HCT116 (cell line): ENCODE measurements at regions not wholly inside any gene's neighbourhood (a gene's known extent, or its start where the extent isn't known, plus 50 kb on each side); places are given as distances from the start of the nearest gene placed in this dataset.

Source experiments
- ATAC-seq: fragments of 200-7000 bp; cut with Tn5 transposase; 2 replicates; pipeline ENCODE4 v1.9.1; 2020; ENCODE audit warnings: mild to moderate bottlenecking, moderate library complexity
- BruUV-seq: library from RNA; stranded (reverse); fragments of 400-500 nt; replicated peaks from 2 replicates; lab custom pipeline; 2021; lab: Mats Ljungman, UMichigan
- CTCF ChIA-PET: fragments of 300-600 bp; sonication (Branson Sonifier 250); formaldehyde crosslinking; loops from one replicate; lab custom pipeline; 2021; ENCODE audit warnings: antibody characterized with exemption; lab: Charles Lee
- POLR2A ChIA-PET: fragments of 300-600, 350-600 bp; sonication (Branson Sonifier 250); formaldehyde crosslinking; loops from one replicate; lab custom pipeline; 2021; ENCODE audit warnings: antibody characterized with exemption; lab: Charles Lee
- RAD21 ChIA-PET, 2 experiments: fragments of 300-600 bp; sonication (Branson Sonifier 250); formaldehyde crosslinking; loops; one replicate each; lab custom pipeline; 2023; ENCODE audit warnings: low total read pairs in 2 of 2; ENCODE audit not compliant: uncharacterized antibody in 2 of 2, unreplicated experiment in 2 of 2, low non-redundant PET in 1 of 2; lab: Charles Lee
- DNase-seq: peaks from one replicate; pipeline ENCODE4 v3.0.0-alpha.2; 2010; ENCODE audit warnings: low read depth, low spot score
- H2AFZ ChIP-seq: fragments of 200-600 bp; shearing (Covaris generic), sonication (generic); 2 replicates; pipeline ENCODE4 v1.6.1; 2017; ENCODE audit warnings: low read depth, mixed run types, mixed read lengths, antibody characterized with exemption, low read length; ENCODE audit not compliant: poor library complexity, severe bottlenecking
- H3K27ac ChIP-seq: 2 replicates; pipeline ENCODE4 v1.5.1; 2012; ENCODE audit warnings: low read depth, low read length
- H3K27me3 ChIP-seq: fragments of 200-600 bp; sonication (generic); 2 replicates; pipeline ENCODE4 v1.6.1; 2016; ENCODE audit warnings: mixed run types, low read length, mixed read lengths; ENCODE audit not compliant: insufficient read depth
- H3K36me3 ChIP-seq, 2 experiments: fragments of 200-500 bp in 1 of 2; fragments of 200-600 bp in 1 of 2; sonication (Bioruptor generic) in 1 of 2; sonication (generic) in 1 of 2; 2 replicates each; pipeline versions ENCODE4 v1.5.1 to v1.6.1; 2014 to 2016; ENCODE audit warnings: low read length in 2 of 2, inconsistent platforms in 1 of 2, mixed read lengths in 1 of 2, mixed run types in 1 of 2; ENCODE audit not compliant: insufficient read depth in 2 of 2, control insufficient read depth in 1 of 2
- H3K4me1 ChIP-seq, 2 experiments: fragments of 200-600 bp in 1 of 2; sonication (generic) in 1 of 2; 2 replicates each; pipeline versions ENCODE4 v1.5.1 to v1.6.1; 2012 to 2017; ENCODE audit warnings: low read length in 2 of 2, inconsistent platforms in 1 of 2, mild to moderate bottlenecking in 1 of 2, mixed read lengths in 1 of 2, mixed run types in 1 of 2, moderate library complexity in 1 of 2; ENCODE audit not compliant: insufficient read depth in 2 of 2, control insufficient read depth in 1 of 2
- H3K4me2 ChIP-seq: fragments of 200-600 bp; sonication (generic); 2 replicates; pipeline ENCODE4 v1.6.1; 2017; ENCODE audit warnings: mixed run types, low read length, mixed read lengths
- H3K4me3 ChIP-seq, 2 experiments: fragments of 200-600 bp in 1 of 2; sonication (generic) in 1 of 2; replicated peaks in 1 of 2; 2 replicates each; pipeline ENCODE4 v1.5.1; 2011 to 2016; ENCODE audit warnings: low read length in 2 of 2, control low read depth in 1 of 2, low read depth in 1 of 2, mild to moderate bottlenecking in 1 of 2, mixed read lengths in 1 of 2, mixed run types in 1 of 2
- H3K79me2 ChIP-seq: fragments of 200-600 bp; sonication (generic); 2 replicates; pipeline ENCODE4 v1.6.1; 2017; ENCODE audit warnings: mild to moderate bottlenecking, mixed run types, low read length, moderate library complexity, mixed read lengths; ENCODE audit not compliant: insufficient read depth
- H3K9ac ChIP-seq: fragments of 200-600 bp; sonication (generic); 2 replicates; pipeline ENCODE4 v1.6.1; 2016; ENCODE audit warnings: low read length, mixed read lengths
- H3K9me2 ChIP-seq: fragments of 200-600 bp; sonication (generic), shearing (Covaris generic); 2 replicates; pipeline ENCODE4 v1.6.1; 2017; ENCODE audit warnings: mixed run types, mild to moderate bottlenecking, moderate library complexity; ENCODE audit not compliant: insufficient read depth
- H3K9me3 ChIP-seq, 2 experiments: fragments of 200-500 bp in 1 of 2; fragments of 200-600 bp in 1 of 2; sonication (Bioruptor generic) in 1 of 2; sonication (generic) in 1 of 2; 2 replicates each; pipeline ENCODE4 v1.6.1; 2014 to 2017; ENCODE audit warnings: low read length in 2 of 2, mixed read lengths in 2 of 2, inconsistent platforms in 1 of 2, low read depth in 1 of 2, mild to moderate bottlenecking in 1 of 2, mixed run types in 1 of 2, moderate library complexity in 1 of 2; ENCODE audit not compliant: control insufficient read depth in 1 of 2, insufficient read depth in 1 of 2
- H4K20me1 ChIP-seq: fragments of 200-600 bp; sonication (generic), shearing (Covaris generic); 2 replicates; pipeline ENCODE4 v1.6.1; 2017; ENCODE audit warnings: mixed run types, mild to moderate bottlenecking, moderate library complexity; ENCODE audit not compliant: insufficient read depth
- CBX3 ChIP-seq: IDR thresholded peaks from 2 replicates; pipeline ENCODE4 v1.6.1; 2012; ENCODE audit warnings: low read depth
- CTCF ChIP-seq, 3 experiments: fragments of 200-600 bp in 1 of 3; sonication (generic) in 1 of 3; IDR thresholded peaks in 2 of 3; conservative IDR thresholded peaks in 1 of 3; 2 replicates each; pipeline ENCODE4 v1.5.1; 2012 to 2017; ENCODE audit warnings: low read depth in 2 of 3, low read length in 2 of 3, antibody characterized with exemption in 1 of 3, borderline replicate concordance in 1 of 3, control low read depth in 1 of 3, mild to moderate bottlenecking in 1 of 3, mixed read lengths in 1 of 3, mixed run types in 1 of 3, moderate library complexity in 1 of 3; ENCODE audit not compliant: insufficient read depth in 1 of 3
- EGR1 ChIP-seq: IDR thresholded peaks from 2 replicates; pipeline ENCODE4 v1.6.1; 2012; ENCODE audit warnings: low read depth
- ELF1 ChIP-seq: IDR thresholded peaks from 2 replicates; pipeline ENCODE4 v1.6.1; 2012; ENCODE audit warnings: low read depth, borderline replicate concordance
- EZH2 ChIP-seq: fragments of 200-600 bp; sonication (generic); IDR thresholded peaks from 2 replicates; pipeline ENCODE4 v1.6.1; 2017; ENCODE audit warnings: antibody characterized with exemption, mixed run types
- EZH2phosphoT487 ChIP-seq: fragments of 200-600 bp; IDR thresholded peaks from 2 replicates; pipeline ENCODE4 v1.6.1; 2018; ENCODE audit warnings: antibody characterized with exemption, borderline replicate concordance
- FOSL1 ChIP-seq: IDR thresholded peaks from 2 replicates; pipeline ENCODE4 v1.6.1; 2012; ENCODE audit warnings: low read depth
- MAX ChIP-seq: IDR thresholded peaks from 2 replicates; pipeline ENCODE4 v1.6.1; 2012
- POLR2A ChIP-seq: IDR thresholded peaks from 2 replicates; pipeline ENCODE4 v1.7.0; 2011; ENCODE audit warnings: borderline replicate concordance; ENCODE audit not compliant: insufficient read depth, insufficient read length; ENCODE audit errors: extremely low read depth
- POLR2AphosphoS5 ChIP-seq: IDR thresholded peaks from 2 replicates; pipeline ENCODE4 v1.6.1; 2011; ENCODE audit warnings: mild to moderate bottlenecking, low read depth, low read length, moderate library complexity
- RAD21 ChIP-seq: IDR thresholded peaks from 2 replicates; pipeline ENCODE4 v1.6.1; 2012; ENCODE audit warnings: low read depth, mild to moderate bottlenecking
- SIN3A ChIP-seq: IDR thresholded peaks from 2 replicates; pipeline ENCODE4 v1.6.1; 2012; ENCODE audit warnings: low read depth
- TCF7L2 ChIP-seq: IDR thresholded peaks from 2 replicates; pipeline ENCODE4 v1.7.0; 2011; ENCODE audit warnings: borderline replicate concordance, inconsistent platforms; ENCODE audit not compliant: insufficient read depth, insufficient read length; ENCODE audit errors: extremely low read depth
- ZFX ChIP-seq: fragments of 450-650 bp; IDR thresholded peaks from 2 replicates; pipeline ENCODE4 v1.6.1; 2017
- ZNF274 ChIP-seq: fragments of 200-500 bp; sonication (Bioruptor generic); IDR thresholded peaks from 2 replicates; pipeline ENCODE4 v1.6.1; 2014; ENCODE audit warnings: mild to moderate bottlenecking, low read depth, low read length, inconsistent platforms
- intact Hi-C: fragments of 100-400 bp; cut with micrococcal nuclease; formaldehyde crosslinking; loops from 2 replicates; pipeline ENCODE4 v1.10.0; 2022
- TF ChIP-seq, protein P1 (sequence below): IDR thresholded peaks from 2 replicates; pipeline ENCODE4 v1.6.1; 2012; ENCODE audit warnings: low read depth

- Histone ChIP-seq H3K9me2 (no peaks in the 10 kb centered on the region), H4K20me1 (no peaks in the 10 kb centered on the region), H3K4me3 (no peak overlapping the region), H2AFZ (no peak overlapping the region), H3K4me1 (no peaks in the 10 kb centered on the region), H3K27ac (no peak overlapping the region), H3K79me2 (no peaks in the 10 kb centered on the region), H3K36me3 (peaks cover 0 to 7% of the 10 kb centered on the region in 2 experiments; a peak in 1 of 4 replicates), H3K27me3 (no peaks in the 10 kb centered on the region), H3K9ac (no peak overlapping the region), H3K4me2 (no peak overlapping the region), H3K9me3 (0 out of 4 replicates have a peak, but pooled peaks cover 0 to 4% of the 10 kb centered on the region in 2 experiments)
- CTCF ChIA-PET: no interaction called here
- BruUV-seq: no TSS peak
- no peak for DNase-seq
- no peak for TF ChIP-seq ZFX
- TF ChIP-seq FOSL1: no peak
- no peak for TF ChIP-seq TCF7L2
- no peak for TF ChIP-seq EGR1
- TF ChIP-seq EZH2phosphoT487: no peak
- TF ChIP-seq, protein P1, sequence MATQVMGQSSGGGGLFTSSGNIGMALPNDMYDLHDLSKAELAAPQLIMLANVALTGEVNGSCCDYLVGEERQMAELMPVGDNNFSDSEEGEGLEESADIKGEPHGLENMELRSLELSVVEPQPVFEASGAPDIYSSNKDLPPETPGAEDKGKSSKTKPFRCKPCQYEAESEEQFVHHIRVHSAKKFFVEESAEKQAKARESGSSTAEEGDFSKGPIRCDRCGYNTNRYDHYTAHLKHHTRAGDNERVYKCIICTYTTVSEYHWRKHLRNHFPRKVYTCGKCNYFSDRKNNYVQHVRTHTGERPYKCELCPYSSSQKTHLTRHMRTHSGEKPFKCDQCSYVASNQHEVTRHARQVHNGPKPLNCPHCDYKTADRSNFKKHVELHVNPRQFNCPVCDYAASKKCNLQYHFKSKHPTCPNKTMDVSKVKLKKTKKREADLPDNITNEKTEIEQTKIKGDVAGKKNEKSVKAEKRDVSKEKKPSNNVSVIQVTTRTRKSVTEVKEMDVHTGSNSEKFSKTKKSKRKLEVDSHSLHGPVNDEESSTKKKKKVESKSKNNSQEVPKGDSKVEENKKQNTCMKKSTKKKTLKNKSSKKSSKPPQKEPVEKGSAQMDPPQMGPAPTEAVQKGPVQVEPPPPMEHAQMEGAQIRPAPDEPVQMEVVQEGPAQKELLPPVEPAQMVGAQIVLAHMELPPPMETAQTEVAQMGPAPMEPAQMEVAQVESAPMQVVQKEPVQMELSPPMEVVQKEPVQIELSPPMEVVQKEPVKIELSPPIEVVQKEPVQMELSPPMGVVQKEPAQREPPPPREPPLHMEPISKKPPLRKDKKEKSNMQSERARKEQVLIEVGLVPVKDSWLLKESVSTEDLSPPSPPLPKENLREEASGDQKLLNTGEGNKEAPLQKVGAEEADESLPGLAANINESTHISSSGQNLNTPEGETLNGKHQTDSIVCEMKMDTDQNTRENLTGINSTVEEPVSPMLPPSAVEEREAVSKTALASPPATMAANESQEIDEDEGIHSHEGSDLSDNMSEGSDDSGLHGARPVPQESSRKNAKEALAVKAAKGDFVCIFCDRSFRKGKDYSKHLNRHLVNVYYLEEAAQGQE: no peak
- no peak for TF ChIP-seq SIN3A
- no peak for TF ChIP-seq CTCF (IDR thresholded peaks at IDR 0.05 in 2 of 3, conservative IDR thresholded peaks at IDR 0.05 in 1 of 3; ENCODE audit: borderline replicate concordance in 1 of 3, insufficient read depth in 1 of 3, low read depth in 2 of 3, low read length in 2 of 3)
- TF ChIP-seq ZNF274: no peak
- TF ChIP-seq CBX3: no peak
- no peak for TF ChIP-seq ELF1
- no peak for TF ChIP-seq RAD21
- TF ChIP-seq EZH2: no peak
- no peak for TF ChIP-seq POLR2AphosphoS5
- TF ChIP-seq MAX: no peak
- no peak for TF ChIP-seq POLR2A
- POLR2A ChIA-PET: no interaction called here
- no peak for ATAC-seq
- RAD21 ChIA-PET: no interaction called here
- intact Hi-C loops: no loop called here
These were observed 1314.2 kb upstream of the LRRTM3 start for GRCh38 chr10:65611592-65611991.
